Caco-2 (cell line): ENCODE measurements at regions not wholly inside any gene's neighbourhood (a gene's known extent, or its start where the extent isn't known, plus 50 kb on each side); places are given as distances from the start of the nearest gene placed in this dataset.

Experiments used
- BruUV-seq: library from RNA; stranded (reverse); fragments of 400-500 nt; replicated peaks from 2 replicates; lab custom pipeline; 2021; lab: Mats Ljungman, UMichigan
- CTCF ChIA-PET: fragments of 300-600 bp; sonication (Branson Sonifier 250); formaldehyde crosslinking; loops from one replicate; lab custom pipeline; 2022; ENCODE audit warnings: antibody characterized with exemption; lab: Charles Lee
- POLR2A ChIA-PET: fragments of 300-600 bp; sonication (Branson Sonifier 250); formaldehyde crosslinking; loops from one replicate; lab custom pipeline; 2022; ENCODE audit warnings: antibody characterized with exemption; lab: Charles Lee
- DNase-seq, 2 experiments: peaks; one replicate each; pipeline versions ENCODE4 v3.0.0 to v3.0.0-alpha.2; 2020 to 2022
- H3K27me3 ChIP-seq: replicated peaks from 2 replicates; pipeline ENCODE4 v1.6.0; 2011; ENCODE audit warnings: low read length; ENCODE audit not compliant: control insufficient read depth, insufficient read depth
- H3K36me3 ChIP-seq: 2 replicates; pipeline ENCODE4 v1.5.1; 2011; ENCODE audit warnings: low read length; ENCODE audit not compliant: control insufficient read depth, insufficient read depth
- H3K4me1 ChIP-seq: fragments of 250-450 bp; sonication (Bioruptor Pico); 2 replicates; pipeline ENCODE4 v1.5.1; 2020; ENCODE audit warnings: mild to moderate bottlenecking
- H3K4me3 ChIP-seq: 2 replicates; pipeline ENCODE4 v1.5.1; 2011; ENCODE audit warnings: low read depth, mild to moderate bottlenecking, control low read depth, low read length
- H3K9me3 ChIP-seq: fragments of 250-450 bp; sonication (Bioruptor Pico); 2 replicates; pipeline ENCODE4 v1.5.1; 2020; ENCODE audit warnings: mild to moderate bottlenecking, moderate library complexity
- H3K27ac Mint-ChIP-seq: one replicate; pipeline ENCODE4 v1.8.0; 2022; ENCODE audit warnings: mixed read lengths; ENCODE audit not compliant: unreplicated experiment
- H3K27me3 Mint-ChIP-seq: one replicate; pipeline ENCODE4 v1.8.0; 2022; ENCODE audit warnings: mixed read lengths; ENCODE audit not compliant: insufficient read depth, unreplicated experiment
- H3K36me3 Mint-ChIP-seq: one replicate; pipeline ENCODE4 v1.8.0; 2022; ENCODE audit warnings: mild to moderate bottlenecking, mixed read lengths; ENCODE audit not compliant: insufficient read depth, unreplicated experiment
- H3K4me1 Mint-ChIP-seq: one replicate; pipeline ENCODE4 v1.8.0; 2022; ENCODE audit warnings: low read depth, mixed read lengths; ENCODE audit not compliant: unreplicated experiment
- H3K4me3 Mint-ChIP-seq: one replicate; pipeline ENCODE4 v1.8.0; 2022; ENCODE audit warnings: mild to moderate bottlenecking, moderate library complexity, mixed read lengths; ENCODE audit not compliant: unreplicated experiment
- H3K9me3 Mint-ChIP-seq: one replicate; pipeline ENCODE4 v1.8.0; 2022; ENCODE audit warnings: mixed read lengths; ENCODE audit not compliant: unreplicated experiment
- intact Hi-C: fragments of 100-400 bp; cut with micrococcal nuclease; formaldehyde crosslinking; loops from one replicate; pipeline ENCODE4 v1.10.0; 2022; ENCODE audit not compliant: unreplicated experiment
- TF ChIP-seq, protein P1 (sequence below), 2 experiments: fragments of 200-600 bp in 1 of 2; IDR thresholded peaks; 1 replicate in 1 of 2; 2 replicates in 1 of 2; pipeline versions ENCODE4 v1.5.1 to v1.8.0; 2011 to 2022; ENCODE audit warnings: antibody characterized with exemption in 1 of 2, control low read depth in 1 of 2, inconsistent platforms in 1 of 2, low read depth in 1 of 2, low read length in 1 of 2, mild to moderate bottlenecking in 1 of 2, moderate library complexity in 1 of 2; ENCODE audit not compliant: insufficient read depth in 1 of 2, severe bottlenecking in 1 of 2, unreplicated experiment in 1 of 2

GRCh38 chr9:91085517-91086291 is 276.0 kb downstream of the AUH start:
- ChIA-PET CTCF (no interaction called here), POLR2A (no interaction called here)
- BruUV-seq: no TSS peak
- H3K4me3 Mint-ChIP-seq: no peak overlapping the region
- no peak for DNase-seq
- no peaks in the 10 kb centered on the region for H3K9me3 ChIP-seq
- H3K36me3 ChIP-seq: no peaks in the 10 kb centered on the region
- H3K4me1 ChIP-seq: no peaks in the 10 kb centered on the region
- TF ChIP-seq, protein P1, sequence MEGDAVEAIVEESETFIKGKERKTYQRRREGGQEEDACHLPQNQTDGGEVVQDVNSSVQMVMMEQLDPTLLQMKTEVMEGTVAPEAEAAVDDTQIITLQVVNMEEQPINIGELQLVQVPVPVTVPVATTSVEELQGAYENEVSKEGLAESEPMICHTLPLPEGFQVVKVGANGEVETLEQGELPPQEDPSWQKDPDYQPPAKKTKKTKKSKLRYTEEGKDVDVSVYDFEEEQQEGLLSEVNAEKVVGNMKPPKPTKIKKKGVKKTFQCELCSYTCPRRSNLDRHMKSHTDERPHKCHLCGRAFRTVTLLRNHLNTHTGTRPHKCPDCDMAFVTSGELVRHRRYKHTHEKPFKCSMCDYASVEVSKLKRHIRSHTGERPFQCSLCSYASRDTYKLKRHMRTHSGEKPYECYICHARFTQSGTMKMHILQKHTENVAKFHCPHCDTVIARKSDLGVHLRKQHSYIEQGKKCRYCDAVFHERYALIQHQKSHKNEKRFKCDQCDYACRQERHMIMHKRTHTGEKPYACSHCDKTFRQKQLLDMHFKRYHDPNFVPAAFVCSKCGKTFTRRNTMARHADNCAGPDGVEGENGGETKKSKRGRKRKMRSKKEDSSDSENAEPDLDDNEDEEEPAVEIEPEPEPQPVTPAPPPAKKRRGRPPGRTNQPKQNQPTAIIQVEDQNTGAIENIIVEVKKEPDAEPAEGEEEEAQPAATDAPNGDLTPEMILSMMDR (IDR thresholded peaks at IDR 0.05; ENCODE audit: insufficient read depth in 1 of 2, low read depth in 1 of 2, low read length in 1 of 2, severe bottlenecking in 1 of 2, unreplicated experiment in 1 of 2): no peak
- H3K36me3 Mint-ChIP-seq: no peaks in the 10 kb centered on the region
- no peak overlapping the region for H3K4me3 ChIP-seq
- intact Hi-C loops: no loop called here
- H3K27ac Mint-ChIP-seq: no peak overlapping the region
- no peaks in the 10 kb centered on the region for H3K9me3 Mint-ChIP-seq
- H3K4me1 Mint-ChIP-seq: no peaks in the 10 kb centered on the region
- H3K27me3 Mint-ChIP-seq: no peaks in the 10 kb centered on the region
- H3K27me3 ChIP-seq: no peaks in the 10 kb centered on the region

DNA sequence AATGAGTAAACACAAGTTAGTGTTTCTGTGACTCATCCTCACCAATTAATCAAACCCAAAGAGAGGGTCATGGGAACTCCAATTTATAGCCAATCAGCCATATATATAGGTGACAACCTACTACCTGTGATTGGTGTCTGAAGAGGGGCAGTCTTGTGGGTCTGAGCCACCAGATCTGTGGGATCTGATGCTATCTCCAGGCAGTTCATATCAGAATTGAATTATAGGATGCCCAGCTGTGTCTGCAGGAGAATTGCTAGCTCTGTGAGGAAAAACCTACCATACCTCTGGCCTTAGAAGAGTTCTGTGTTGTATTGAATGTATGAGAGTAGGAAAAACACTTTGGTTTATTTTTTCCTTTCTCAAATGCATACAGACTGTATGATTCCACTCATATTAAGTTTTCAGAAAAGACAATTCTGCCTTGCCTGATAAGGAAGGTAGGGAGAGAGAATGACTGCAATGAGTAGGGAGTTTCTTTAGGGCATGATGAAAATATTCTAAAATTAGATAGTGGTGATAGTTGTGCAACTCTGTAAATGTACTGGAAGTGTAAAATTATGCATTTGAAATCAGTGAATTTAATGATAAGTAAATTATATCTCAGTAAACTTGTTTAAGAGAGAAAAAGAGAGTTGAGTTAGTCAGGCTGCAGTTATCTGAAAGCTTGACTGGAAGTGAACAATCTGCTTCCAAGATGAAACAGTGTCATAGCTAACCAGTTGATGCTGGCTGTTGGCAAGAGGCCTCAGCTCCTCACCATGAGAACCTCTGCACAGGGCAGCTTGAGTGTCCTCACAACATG is 274.9 kb downstream of the AUH start:
- no TSS peak for BruUV-seq

GRCh38 chr9:91087462-91087759 is 274.3 kb downstream of the AUH start:
- Mint-ChIP-seq H3K4me1 (no peaks in the 10 kb centered on the region), H3K27ac (no peak overlapping the region), H3K9me3 (no peaks in the 10 kb centered on the region), H3K27me3 (no peaks in the 10 kb centered on the region), H3K4me3 (no peak overlapping the region), H3K36me3 (no peaks in the 10 kb centered on the region)
- intact Hi-C loops: no loop called here
- TF ChIP-seq, protein P1 (IDR thresholded peaks at IDR 0.05; ENCODE audit: insufficient read depth in 1 of 2, low read depth in 1 of 2, low read length in 1 of 2, severe bottlenecking in 1 of 2, unreplicated experiment in 1 of 2): no peak
- Histone ChIP-seq H3K9me3 (no peaks in the 10 kb centered on the region), H3K36me3 (no peaks in the 10 kb centered on the region), H3K4me3 (no peak overlapping the region), H3K4me1 (no peaks in the 10 kb centered on the region), H3K27me3 (no peaks in the 10 kb centered on the region)
- POLR2A ChIA-PET: no interaction called here
- CTCF ChIA-PET: no interaction called here
- no peak for DNase-seq
- no TSS peak for BruUV-seq

More for the DNA sequence above, 274.9 kb downstream of the AUH start:
- H3K4me1 Mint-ChIP-seq: no peaks in the 10 kb centered on the region
- no peaks in the 10 kb centered on the region for H3K9me3 ChIP-seq
- H3K27me3 Mint-ChIP-seq: no peaks in the 10 kb centered on the region
- POLR2A ChIA-PET: no interaction called here
- H3K27ac Mint-ChIP-seq: no peak overlapping the region
- no peaks in the 10 kb centered on the region for H3K4me1 ChIP-seq
- H3K9me3 Mint-ChIP-seq: no peaks in the 10 kb centered on the region
- H3K36me3 ChIP-seq: no peaks in the 10 kb centered on the region
- H3K4me3 Mint-ChIP-seq: no peak overlapping the region
- H3K36me3 Mint-ChIP-seq: no peaks in the 10 kb centered on the region
- H3K4me3 ChIP-seq: no peak overlapping the region
- DNase-seq: no peak
- TF ChIP-seq, protein P1 (IDR thresholded peaks at IDR 0.05; ENCODE audit: insufficient read depth in 1 of 2, low read depth in 1 of 2, low read length in 1 of 2, severe bottlenecking in 1 of 2, unreplicated experiment in 1 of 2): no peak
- intact Hi-C loops: no loop called here
- CTCF ChIA-PET: no interaction called here
- H3K27me3 ChIP-seq: no peaks in the 10 kb centered on the region
